Fibroblast of lung (primary cell): ENCODE measurements at regions not wholly inside any gene's neighbourhood (a gene's known extent, or its start where the extent isn't known, plus 50 kb on each side); places are given as distances from the start of the nearest gene placed in this dataset.

Experiments used
- EZH2 ChIP-seq: IDR thresholded peaks from 2 replicates; pipeline ENCODE4 v1.5.1; 2012; ENCODE audit warnings: low read length, control low read depth, mild to moderate bottlenecking; ENCODE audit errors: missing control alignments
- TF ChIP-seq, protein P1 (sequence below), 2 donors: IDR thresholded peaks in 1 of 2; conservative IDR thresholded peaks in 1 of 2; 1 replicate in 1 of 2; 2 replicates in 1 of 2; pipeline ENCODE4 v1.5.1; 2011 to 2012; ENCODE audit warnings: low read length in 2 of 2, control low read depth in 1 of 2, inconsistent platforms in 1 of 2, low read depth in 1 of 2, mild to moderate bottlenecking in 1 of 2

DNA sequence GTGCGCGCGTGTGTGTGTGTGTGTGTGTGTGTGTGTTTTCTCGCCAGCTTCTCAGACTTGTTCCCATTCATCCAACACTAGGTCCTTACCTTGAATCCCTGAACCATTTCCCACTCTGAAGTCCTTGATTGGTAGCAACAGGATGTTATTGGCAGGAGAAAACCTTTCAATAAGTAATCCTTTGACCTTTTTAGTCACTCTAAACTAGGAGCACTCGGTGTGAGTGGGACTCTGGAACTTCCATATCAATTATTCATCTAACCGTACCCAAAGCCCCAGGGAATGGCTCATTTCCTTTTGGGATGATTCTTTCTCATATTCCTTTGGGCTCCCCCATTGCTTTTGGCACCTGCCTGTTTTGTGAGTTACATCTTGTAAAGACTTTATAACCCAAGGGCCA lies 140.2 kb upstream of the SPRED1 start:
- TF ChIP-seq, protein P1, sequence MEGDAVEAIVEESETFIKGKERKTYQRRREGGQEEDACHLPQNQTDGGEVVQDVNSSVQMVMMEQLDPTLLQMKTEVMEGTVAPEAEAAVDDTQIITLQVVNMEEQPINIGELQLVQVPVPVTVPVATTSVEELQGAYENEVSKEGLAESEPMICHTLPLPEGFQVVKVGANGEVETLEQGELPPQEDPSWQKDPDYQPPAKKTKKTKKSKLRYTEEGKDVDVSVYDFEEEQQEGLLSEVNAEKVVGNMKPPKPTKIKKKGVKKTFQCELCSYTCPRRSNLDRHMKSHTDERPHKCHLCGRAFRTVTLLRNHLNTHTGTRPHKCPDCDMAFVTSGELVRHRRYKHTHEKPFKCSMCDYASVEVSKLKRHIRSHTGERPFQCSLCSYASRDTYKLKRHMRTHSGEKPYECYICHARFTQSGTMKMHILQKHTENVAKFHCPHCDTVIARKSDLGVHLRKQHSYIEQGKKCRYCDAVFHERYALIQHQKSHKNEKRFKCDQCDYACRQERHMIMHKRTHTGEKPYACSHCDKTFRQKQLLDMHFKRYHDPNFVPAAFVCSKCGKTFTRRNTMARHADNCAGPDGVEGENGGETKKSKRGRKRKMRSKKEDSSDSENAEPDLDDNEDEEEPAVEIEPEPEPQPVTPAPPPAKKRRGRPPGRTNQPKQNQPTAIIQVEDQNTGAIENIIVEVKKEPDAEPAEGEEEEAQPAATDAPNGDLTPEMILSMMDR (conservative IDR thresholded peaks at IDR 0.05 in 1 of 2, IDR thresholded peaks at IDR 0.05 in 1 of 2; ENCODE audit: low read depth in 1 of 2, low read length in 2 of 2) = no peak
- TF ChIP-seq EZH2 = no peak
